ENCODE measurements at regions not wholly inside any gene's neighbourhood (a gene's known extent, or its start where the extent isn't known, plus 50 kb on each side); places are given as distances from the start of the nearest gene placed in this dataset.
A peak's percentile ranks its signal among the peaks of the same experiment; 100 is the strongest.

DNA sequence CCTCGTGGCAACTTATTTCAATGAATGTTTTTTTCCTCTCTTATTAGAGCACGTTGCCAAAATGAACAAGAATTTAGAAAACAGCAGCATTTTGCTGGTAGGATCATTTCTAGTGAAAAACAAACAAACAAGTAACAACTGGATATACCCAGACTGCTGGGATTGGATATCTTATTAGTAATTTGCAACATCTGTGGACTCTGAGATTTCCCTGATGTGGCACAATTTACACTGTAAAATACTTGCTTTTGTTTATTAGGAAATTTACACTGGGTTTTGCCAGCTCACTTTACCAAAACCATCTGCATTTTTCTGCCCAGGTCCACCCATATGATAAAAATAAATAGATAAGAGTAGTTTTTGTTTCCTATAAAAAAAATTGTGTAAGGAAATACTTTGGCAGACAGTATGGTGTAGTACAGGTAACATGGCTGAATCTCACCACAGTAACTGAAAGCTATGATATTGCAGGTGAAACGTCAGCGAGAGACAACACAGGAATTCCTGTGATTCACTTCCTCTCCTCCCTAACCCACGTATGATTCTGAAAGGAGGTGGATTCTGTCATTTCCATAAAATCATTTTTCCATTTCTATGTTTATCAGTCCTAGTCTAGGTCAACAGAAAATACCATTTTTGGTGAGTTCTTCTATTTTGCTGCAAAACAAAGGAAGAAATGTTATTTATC, 176.2 kb upstream of the NOVA1 start:
- DNase-seq: no peak

DNA sequence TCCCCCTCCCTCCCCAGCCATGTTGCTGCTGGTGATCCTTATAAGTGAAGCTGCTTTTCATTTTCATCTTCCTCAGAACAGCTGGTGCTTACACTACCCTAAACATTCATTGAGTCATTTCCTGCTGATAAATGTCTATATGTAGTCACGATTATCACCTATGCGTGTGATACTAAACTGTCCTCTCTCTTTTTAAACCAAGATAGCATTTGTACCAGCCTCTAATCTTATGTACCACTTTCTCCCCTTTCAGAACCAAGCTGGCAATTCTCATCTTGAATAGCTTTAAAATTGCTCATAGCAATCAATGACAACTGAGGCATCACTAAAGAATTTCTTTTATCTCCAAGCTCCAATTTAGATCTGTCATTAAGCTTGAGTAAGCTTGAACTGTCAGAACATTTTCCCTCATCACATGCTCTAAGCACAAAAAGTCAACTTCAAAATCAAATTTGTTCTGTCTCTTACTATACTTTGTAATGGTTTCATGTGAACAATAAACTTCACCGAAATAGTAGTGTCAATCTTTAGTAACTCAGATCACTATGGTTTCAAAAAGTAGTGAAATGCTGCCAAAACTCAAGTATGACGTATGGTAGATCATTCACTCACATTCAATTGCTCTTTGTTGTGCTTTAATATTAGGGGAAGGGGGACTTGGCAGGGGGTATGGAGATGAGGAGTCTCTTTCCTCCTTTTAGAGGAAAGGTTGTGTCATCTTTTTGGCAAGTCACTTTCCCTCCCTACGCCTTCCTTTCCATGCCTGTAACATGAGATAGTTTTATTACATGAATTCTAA, 178.1 kb upstream of the NOVA1 start:
- DNase-seq: no peak

DNA sequence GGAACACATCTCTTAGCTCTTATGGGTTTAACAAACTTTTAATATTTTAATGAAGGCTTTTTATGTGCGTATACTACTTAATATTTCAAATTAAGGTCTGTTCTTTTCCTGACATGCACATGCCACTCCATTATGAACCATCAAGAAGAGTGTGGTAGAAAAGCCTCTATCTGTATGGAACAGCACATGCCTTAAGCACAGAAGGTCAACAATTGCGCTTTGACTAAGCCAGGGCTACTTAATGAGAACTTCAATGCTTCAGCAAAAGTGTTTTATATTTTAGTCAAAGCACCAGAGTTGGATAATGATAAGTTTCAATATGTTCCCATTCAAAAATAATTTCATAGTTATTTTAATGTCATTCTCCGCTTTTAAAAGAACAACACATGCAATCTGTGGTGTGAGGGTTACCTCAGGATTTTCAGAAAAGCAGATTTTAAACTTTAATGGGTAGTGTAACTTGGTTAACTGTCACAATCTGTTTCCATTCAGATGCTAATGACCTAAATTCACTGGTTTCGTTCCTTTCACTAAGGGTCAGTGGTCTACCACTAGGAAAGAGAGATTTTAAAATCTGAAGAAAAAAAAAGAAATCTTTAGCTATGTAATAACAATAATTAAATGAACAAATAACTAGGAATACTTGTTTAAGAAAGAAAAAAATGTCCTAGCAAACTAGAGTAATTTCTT, 193.4 kb upstream of the NOVA1 start:
- no peak for DNase-seq

DNA sequence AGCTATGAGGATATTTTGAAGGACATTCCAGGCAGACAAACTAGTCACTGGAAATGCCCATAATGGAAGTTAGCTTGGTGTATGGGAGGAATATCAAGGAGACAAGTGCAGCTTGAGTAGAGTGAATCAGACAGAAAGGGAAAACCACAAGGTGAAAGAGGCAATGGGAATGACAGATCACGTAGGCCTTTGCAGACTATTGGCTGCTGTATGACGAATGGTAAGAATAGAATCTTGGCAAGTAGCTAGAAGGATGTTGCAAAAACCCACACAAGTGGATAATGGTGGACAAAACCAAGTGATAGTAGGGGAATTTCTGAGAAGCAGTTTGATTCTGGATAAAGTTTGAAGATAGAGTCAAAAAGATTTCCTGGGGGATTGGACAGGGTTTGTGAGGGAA, 196.9 kb upstream of the NOVA1 start:
- no peak for DNase-seq

DNA sequence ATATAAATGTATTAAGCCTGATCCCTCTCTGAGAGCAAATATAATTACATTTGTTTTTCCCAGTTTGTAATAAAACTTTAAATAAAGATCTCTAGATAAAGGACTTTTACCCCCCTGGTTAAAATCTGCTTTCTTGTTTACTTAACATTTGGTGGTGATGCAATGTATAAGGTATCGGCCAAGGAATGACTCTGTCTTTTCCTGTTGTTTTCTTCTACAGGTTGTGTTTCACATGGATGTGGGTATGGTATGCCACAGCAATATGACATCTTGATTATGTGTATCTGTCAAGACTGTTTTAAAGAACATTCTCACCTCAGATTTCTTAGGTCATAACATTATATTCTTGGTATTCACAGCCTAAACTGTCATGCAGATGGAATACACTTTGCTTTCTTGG, 210.6 kb upstream of the NOVA1 start:
- DNase-seq: no peak

DNA sequence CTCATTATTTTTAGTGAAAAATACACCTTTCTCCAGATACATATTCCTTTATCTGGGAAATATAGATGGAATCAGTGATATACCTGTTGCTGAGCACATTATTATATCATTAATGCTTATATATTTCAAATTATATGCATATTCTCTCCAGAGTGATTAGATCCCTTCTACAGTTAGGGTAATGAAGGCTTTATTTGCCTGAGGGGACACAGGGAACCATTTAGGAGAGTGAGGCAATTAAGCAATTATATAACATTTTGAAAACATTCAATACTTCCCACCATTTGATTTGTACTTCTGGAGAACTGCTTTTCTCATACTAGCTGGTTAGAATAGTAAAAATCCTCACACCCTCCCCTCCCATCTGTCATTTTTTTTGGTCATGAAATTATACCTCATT, 212.8 kb upstream of the NOVA1 start:
- no peak for DNase-seq

DNA sequence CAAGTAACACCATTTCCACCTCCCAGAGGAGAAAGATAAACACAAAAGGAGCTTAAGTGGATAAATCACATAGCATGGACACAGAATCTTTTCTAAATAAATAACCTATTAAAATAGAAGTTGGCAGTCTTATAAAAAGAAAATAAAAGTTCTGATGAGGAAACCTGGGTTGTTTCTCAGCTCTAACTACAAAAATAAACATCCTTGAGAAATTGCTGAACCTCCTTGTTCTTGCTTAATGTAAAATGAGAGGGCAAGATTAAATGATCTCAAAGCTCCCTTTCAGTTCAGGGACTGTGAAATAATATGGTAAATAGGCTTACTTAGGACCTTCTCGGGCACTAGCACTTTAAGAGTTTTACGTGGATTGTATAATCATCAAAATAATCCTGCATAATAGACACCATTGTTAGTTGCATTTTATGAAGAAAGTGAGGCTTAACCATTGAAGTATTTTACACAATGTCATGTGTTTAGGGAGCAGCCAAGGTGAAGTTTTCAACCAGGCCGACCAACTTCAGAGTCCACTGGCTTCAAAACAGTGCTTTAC, 214.0 kb upstream of the NOVA1 start:
- peak; percentile 78 for DNase-seq

DNA sequence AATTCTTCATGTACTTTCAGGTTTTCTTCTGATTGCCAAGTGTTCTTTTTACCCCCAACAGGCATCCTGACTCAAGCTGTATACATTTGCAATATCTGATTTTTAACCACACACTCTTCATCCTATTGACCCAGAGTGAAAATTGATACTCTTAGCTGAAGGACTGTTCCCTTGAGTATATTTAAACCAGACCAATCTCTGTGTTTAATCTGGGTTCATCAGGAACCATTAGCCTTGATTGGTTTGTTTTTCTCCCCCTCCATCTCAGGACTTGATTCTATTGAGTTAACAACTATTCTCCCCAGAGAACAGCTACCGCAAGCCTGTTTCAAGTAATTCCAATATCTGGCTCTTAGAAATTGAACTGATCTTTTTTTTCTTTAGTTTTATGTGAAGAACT, 222.3 kb upstream of the NOVA1 start:
- peak; percentile 61 for DNase-seq

DNA sequence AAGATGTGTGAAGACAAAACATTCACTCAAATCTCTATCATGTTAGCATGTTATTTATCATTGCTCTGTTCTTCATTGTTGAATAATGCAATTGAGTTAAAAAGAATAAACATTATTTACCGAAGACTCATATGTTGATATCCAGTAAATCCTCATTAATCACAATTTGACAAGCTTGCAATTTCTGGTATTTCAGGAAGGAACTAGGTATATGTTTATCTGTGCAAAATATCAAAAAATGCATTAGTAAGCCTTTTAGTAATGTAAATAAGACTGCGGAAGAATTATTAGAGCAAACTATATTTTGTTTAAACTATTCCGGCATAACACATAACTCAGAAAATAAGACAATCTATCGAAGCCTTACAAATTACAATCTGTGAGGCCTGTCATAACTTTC, 222.7 kb upstream of the NOVA1 start:
- DNase-seq: no peak

DNA sequence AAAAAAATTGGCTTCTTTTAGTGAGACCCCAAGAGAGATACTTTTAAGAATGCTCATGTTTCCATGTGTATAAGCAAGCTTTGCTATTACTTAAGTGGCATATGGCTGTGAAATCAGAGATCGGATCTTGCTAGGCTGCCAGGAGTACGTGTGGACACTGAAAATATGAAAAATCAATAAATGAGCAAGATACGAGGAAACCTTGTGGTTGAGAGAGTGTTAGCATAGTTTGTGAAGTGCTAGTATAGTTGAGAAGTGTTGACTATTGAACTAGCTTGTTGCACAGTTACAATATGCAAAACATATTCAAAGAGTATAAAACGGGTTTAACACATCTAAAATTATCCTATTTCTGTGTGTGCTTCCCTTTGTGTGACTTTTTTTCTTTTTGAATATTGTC, 230.9 kb upstream of the NOVA1 start:
- no peak for DNase-seq

DNA sequence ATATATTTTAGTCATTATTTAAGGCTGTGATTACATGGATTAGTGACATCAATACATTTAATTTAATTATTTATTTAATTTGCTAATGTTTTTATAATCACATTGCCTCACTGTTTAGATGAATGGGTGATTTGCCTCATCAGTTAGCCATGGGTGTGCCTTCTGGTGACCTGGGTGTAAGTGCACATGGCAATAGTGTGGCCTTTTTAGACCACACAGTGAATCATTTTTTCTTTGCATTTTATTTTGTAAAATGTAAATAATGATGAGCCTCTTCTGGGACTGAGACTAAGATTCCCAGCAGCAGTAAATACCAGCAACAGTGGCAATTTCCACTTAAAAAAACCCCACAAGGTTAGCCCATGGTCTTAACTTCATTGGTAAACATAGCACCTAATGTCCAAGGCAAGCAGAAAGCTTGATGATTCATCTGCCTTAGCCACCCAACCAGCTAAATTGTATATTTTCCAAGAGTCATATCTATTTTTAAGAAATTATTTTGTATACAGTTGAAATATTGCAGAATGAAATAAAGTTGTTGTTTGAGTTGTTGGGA, 235.9 kb upstream of the NOVA1 start:
- DNase-seq: no peak

DNA sequence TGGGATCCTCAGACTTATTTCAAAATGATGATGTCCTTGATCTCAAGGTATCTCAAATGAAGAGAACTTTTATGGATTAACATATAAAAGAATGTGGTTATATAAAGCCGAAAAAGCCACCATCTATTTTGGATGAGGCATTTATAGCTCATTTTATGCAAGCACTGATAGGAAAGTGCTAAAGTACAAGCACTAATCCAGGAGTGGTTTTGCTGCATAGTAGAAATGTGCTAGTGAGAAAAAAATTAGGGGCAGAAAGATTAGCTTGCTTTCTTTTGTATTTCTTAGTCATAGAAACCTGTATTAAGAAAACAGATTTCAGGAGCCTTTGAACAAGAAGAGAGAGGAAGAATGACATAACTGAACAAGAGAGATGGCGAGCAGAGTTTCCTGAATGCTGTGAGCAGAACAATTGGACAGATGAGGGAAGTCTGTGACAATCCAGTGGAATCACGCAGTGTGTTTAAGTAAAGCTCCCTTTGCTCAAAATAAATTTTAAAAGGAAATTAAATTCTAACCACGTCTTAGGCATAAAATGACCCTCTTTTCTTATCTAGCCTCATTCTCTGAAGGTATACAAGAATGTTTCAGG, 238.2 kb upstream of the NOVA1 start:
- no peak for DNase-seq

DNA sequence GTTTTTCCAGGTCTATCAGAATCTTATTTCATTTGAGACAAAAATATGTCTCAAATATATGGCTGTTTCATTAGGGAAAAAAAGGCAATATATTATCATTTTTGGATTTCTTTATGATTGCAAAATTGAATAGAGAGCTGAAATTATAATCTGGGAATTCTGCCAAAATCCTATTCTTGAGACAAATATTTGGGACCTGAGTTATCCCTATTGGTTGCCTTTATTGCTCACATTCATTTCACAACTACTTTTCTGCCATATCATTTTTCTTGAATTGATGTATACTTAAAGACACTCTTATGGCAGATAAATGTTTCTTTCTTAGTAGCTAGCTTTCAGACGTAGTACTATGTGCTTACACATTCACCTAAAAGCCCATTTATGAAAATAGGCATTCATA, 241.6 kb upstream of the NOVA1 start:
- DNase-seq: no peak

DNA sequence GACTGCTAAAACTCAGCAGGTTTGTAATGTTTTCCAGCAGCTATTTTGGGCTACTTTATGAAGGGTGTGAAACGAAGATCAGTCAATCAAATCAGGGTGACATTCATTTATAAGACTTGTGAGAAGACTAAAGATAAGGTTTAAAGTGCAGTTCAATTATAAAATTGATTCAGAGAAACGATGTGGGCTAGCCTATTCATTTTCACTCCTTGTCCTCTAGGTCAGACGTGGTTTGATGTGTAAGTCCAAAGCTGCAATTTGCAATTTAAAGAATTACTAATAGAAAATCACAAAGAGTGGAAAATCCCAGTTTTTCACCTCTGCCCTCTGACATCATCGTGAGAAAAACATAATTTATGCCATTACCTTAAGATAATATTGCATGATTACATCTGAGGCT, 243.5 kb upstream of the NOVA1 start:
- no peak for DNase-seq

DNA sequence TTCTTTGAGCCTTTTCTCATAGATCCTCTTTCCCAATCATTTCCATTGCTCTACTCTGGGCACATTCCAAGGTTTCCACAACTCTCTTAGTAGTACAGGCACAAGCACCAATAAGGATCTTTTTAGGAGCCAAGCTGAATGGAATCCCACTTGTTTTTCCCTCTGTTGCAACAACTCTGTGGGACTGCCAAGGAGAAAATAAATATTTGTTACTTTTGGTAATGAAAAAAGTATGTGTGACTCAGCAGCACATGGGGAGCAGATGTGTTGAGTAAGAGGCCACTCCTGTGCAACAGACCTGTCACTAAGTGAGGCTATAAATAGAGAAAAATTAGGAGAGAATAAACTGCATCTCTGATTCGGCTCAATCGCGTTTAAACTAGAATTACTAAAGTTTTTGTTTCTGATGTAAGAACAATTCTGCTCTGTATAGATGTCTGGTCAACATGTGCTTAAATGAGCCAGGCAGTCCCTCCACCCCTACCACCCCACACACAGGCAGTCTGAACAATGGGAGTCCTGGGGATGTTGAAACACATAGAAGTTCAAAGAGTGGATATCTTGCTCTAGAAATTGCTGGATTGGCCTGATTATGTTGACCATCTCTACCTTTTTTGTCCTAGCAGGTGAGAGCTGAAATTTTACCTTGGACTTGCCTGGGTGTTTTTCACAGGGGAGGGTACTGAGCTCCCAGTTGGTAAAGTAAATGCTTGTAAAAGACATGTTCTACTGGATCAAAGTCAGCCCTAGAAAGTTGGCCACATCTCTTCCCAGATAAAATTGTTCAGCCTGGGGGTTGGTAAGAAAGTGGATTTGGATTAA, 244.3 kb upstream of the NOVA1 start:
- no peak for DNase-seq

DNA sequence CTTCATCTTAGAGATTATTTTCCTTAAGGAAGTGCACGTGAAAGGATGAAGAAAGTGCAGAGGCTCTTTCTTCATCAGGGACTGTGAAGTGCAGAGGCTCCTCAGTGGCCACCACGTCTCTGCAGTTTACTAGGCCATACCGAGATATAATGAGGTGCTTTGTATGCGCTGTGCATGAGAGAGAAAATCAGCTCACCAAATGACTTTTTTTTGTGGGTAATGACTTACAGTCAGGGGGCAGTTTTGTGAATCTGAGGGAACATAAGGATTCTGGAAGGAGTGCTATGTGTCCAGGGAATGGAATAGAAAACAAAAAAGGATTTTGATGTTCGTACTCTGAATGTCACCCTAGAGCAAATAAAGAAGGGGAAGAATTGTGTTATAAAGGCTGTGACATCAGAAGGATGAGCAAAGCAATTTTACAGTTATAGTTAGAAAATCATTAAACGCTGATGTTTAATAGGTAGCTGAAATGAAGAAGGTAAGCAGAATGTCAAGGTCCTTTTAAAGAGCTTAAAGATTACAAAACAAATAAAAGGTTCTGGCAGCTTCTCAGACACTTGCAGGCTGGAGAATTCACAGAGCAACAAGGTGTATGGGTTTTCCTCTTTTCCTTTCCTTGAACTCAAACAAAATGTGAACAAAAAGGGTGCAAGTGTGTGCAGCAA, 247.5 kb upstream of the NOVA1 start:
- DNase-seq: no peak

DNA sequence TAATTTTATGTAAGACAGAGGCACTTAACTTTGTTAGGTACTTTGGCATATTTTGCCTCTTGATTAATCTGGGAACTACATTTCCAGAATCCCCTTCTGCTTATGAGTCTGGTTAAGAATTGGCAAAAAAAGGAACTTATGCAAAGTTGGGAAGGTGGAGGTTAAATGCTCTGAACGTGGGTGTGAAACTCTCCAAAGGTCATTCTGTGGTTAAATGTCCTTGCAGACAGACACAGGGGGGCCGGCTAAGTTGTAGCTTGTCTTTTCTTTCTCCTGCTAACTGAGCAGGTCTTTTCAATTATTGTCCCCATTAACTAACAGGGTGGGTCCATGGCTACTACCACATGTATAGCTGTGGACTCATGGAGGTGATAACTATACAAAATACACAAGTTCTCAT, 248.6 kb upstream of the NOVA1 start:
- DNase-seq: no peak

DNA sequence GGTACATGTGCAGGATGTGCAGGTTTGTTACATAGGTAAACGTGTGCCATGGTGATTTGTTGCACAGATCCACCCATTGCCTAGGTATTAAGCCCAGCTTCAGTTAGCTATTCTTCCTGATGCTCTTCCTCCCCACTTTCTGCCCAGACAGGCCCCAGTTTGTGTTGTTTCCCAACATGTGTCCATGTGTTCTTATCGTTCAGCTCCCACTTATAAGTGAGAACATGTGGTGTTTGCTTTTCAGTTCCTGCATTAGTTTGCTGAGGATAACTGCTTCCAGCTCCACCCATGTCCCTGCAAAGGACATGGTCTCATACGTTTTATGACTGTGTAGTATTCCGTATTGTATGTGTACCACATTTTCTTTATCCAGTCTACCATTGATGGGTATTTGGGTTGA, 251.7 kb upstream of the NOVA1 start:
- DNase-seq: no peak

DNA sequence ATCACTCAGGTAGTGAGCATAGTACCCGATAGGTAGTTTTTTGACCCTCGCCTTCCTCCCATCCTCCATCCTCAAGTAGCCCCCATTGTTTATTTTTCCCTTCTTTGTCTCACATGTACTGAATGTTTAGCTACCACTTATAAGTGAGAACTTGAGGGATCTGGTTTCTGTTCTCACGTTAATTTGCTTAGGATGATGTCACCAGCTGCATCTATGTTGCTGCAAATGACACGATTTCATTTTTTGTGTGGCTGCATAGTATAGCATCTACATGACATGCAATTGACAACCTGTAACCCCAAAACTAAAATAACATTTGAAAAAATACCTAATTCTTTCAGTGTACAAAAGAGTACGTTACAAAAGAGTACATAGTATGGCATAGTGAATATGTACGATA, 254.0 kb upstream of the NOVA1 start:
- DNase-seq: no peak

DNA sequence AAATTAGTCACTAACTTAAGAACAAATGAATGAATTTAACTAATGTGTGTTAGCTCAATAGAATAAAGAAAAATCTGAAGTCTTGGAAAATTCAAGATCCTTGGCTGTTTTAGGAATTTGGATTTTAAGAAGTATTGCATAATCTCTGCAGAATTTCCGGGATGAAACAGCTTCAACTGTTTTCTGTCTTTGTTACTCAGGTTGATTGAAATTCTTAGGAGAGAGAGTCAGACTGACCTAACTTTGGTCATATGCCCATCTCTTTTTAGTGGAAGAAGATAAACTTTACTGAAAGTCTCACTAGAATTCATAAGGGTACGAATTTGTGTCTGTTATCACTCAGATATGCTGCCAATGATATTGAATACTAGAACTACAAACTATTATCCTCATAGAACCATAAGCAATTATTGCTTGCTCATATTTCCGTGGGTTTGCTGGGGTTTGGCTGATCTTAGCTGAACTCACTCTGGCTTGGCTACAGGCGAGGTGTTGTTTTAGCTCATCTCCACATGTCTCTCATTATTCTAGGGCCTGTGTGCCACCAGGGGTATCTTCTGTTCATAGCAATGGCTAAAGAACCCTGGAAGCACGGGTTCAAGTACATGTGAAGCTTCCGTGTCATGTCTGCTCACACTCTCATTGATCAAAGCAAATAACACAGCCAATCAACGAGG, 257.4 kb upstream of the NOVA1 start:
- DNase-seq: no peak

All from NCI-H82 (cell line).